AG04449 (cell line): ENCODE measurements at regions not wholly inside any gene's neighbourhood (a gene's known extent, or its start where the extent isn't known, plus 50 kb on each side); places are given as distances from the start of the nearest gene placed in this dataset.

Experiments
- CTCF ChIA-PET: fragments of 350-600 bp; formaldehyde crosslinking; extraction: SDS; loops from one replicate; lab custom pipeline; 2021; ENCODE audit warnings: antibody characterized with exemption; lab: Yijun Ruan, JAX
- POLR2A ChIA-PET: fragments of 400-600, 350-600 bp; formaldehyde crosslinking; extraction: SDS; loops from one replicate; lab custom pipeline; 2020; ENCODE audit warnings: antibody characterized with exemption, inconsistent platforms; lab: Yijun Ruan, JAX
- DNase-seq: peaks from one replicate; pipeline ENCODE4 v3.0.0-alpha.2; 2010; ENCODE audit warnings: low read depth, low spot score
- H3K4me3 ChIP-seq: 2 replicates; pipeline ENCODE4 v1.5.1; 2011; ENCODE audit warnings: low read depth, mild to moderate bottlenecking, control low read depth, low read length
- TF ChIP-seq, protein P1 (sequence below): IDR thresholded peaks from one replicate; pipeline ENCODE4 v1.5.1; 2011; ENCODE audit warnings: mild to moderate bottlenecking, moderate library complexity, low read length, control low read depth, inconsistent platforms; ENCODE audit not compliant: insufficient read depth; ENCODE audit errors: missing control alignments

DNA sequence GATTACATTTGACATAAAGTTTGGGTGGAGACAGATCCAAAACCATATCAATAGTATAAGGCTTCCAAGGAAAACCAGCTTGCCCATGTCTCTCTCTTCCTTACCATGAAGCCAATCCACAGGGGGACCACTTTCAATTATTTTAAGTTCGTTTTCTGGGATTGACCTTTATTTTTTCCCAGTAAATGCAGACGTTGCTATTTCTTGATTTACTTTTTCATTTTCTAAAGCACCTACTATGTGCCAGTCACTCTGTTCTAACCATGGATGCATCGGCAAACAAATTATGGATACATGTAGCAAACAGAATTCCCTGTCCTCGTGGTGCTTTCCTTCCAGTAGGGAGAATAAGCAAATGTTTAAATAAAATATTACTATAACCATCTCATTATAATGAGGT, 65.8 kb upstream of the KCNA1 start:
- TF ChIP-seq, protein P1, sequence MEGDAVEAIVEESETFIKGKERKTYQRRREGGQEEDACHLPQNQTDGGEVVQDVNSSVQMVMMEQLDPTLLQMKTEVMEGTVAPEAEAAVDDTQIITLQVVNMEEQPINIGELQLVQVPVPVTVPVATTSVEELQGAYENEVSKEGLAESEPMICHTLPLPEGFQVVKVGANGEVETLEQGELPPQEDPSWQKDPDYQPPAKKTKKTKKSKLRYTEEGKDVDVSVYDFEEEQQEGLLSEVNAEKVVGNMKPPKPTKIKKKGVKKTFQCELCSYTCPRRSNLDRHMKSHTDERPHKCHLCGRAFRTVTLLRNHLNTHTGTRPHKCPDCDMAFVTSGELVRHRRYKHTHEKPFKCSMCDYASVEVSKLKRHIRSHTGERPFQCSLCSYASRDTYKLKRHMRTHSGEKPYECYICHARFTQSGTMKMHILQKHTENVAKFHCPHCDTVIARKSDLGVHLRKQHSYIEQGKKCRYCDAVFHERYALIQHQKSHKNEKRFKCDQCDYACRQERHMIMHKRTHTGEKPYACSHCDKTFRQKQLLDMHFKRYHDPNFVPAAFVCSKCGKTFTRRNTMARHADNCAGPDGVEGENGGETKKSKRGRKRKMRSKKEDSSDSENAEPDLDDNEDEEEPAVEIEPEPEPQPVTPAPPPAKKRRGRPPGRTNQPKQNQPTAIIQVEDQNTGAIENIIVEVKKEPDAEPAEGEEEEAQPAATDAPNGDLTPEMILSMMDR = no peak
- ChIA-PET POLR2A (no interaction called here), CTCF (no interaction called here)
- no peak for DNase-seq
- no peak overlapping the region for H3K4me3 ChIP-seq

DNA sequence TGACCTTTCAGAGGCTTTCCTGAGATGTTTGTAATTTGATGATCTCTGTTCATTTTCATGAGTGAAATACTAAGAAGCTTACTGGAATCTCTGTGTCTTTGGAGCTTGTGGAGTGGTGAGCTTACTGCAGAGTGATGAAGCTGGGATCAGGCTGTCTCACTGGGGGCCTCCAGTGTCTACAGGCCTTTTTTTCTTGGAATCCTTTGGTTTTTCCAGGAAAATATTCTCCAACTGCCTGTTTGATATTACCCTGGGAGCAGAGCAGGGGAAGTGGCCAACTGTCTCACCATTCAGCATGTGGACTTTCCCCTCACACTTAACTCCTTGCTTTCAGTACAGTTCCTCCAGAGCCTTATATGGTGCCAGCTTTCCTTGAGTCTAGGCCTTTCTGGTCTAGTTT, 62.0 kb upstream of the KCNA1 start:
- POLR2A ChIA-PET = no interaction called here
- TF ChIP-seq, protein P1 = no peak
- H3K4me3 ChIP-seq = no peak overlapping the region
- CTCF ChIA-PET = interaction anchor here (0.8 to 5.1 kb wide), 6 partner anchors 12 to 187 kb away, joined by 3 to 94 read pairs (median 8); no protein-coding TSS in a partner anchor
- no peak for DNase-seq

DNA sequence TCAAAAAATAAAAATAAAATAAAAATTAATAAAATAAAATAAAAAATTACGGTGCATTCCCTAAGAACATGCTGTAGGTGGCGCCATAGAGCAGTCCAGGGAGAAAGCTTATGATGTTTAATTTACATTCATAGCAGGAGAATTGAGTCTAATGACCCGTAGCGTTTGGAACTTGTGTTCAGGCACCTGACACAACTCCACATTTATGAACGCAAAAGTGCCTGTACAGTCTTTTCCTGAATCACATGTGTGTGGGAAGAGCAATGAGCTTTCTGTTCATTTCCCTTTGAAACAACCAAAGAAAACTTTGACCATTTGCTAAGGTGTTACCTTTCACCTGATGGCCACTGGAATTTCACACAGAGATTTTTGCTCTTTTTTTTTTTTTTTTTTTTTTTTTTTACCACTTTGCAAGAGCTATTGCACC, 60.6 kb upstream of the KCNA1 start:
- no peak overlapping the region for H3K4me3 ChIP-seq
- TF ChIP-seq, protein P1 = peak; percentile 65
- POLR2A ChIA-PET = no interaction called here
- CTCF ChIA-PET = interaction anchor here (0.7 to 5.1 kb wide), 30 partner anchors 8 to 243 kb away, joined by 3 to 94 read pairs (median 4); no protein-coding TSS in a partner anchor
- no peak for DNase-seq

DNA sequence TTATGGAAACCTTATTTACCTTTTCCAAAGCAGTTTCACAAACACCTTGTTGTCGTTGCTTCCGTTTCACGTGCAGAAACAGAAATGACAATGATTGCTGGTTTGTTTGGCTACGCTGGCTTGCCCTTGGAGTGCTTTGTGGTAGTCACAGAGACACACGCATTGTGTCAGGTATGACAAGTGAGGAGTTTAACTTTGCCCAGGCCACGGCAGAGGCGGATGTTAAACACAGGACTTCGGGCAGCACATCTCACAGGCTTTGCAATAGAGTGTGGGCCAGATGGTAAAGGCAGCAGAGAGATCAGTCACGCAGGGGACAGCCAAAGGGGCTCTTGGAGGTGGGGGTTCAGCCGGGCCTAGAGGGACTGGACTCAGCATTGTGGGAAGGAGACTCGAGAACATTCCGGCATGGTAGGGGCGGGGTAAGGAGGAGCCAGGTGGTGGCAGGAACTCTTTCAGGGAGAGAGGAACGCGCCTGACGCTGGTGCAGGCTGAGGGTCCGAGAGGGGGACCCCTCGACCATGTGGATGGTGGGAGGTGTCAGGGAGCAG, 59.8 kb upstream of the KCNA1 start:
- H3K4me3 ChIP-seq = no peak overlapping the region
- DNase-seq = no peak
- ChIA-PET POLR2A (no interaction called here), CTCF (interaction anchor here (0.7 to 5.1 kb wide), 25 partner anchors 9 to 244 kb away, joined by 3 to 94 read pairs (median 4); no protein-coding TSS in a partner anchor)
- TF ChIP-seq, protein P1 = no peak

DNA sequence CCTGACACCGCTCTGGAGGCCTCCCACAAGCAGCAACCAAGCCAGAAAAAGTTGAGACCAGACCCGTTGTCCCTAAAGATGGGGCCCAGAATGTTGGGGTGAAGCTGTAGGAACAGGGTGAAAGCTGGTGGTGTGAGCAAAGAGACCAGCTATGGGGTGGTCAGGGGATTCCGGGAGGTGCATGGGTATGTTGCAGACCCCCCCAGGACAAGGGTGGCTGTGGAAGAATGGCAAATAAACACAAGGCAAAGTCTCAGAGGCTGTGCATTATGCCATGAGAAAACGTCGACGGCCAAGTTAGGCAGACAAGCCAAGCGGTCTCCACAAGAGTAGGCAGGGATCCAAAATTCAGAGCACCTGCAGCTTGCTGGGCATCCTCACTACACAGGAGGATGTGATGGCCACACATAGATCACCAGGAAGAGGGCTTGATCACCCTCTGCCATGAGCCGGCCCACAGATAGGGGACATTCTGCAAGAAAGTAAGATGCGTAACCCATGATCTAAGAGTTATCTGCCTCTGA, 58.8 kb upstream of the KCNA1 start:
- CTCF ChIA-PET = interaction anchor here (0.8 to 1.4 kb wide), 10 partner anchors 8 to 317 kb away, joined by 3 to 6 read pairs (median 3); no protein-coding TSS in a partner anchor
- POLR2A ChIA-PET = no interaction called here
- DNase-seq = no peak
- H3K4me3 ChIP-seq = no peak overlapping the region
- TF ChIP-seq, protein P1 = no peak

DNA sequence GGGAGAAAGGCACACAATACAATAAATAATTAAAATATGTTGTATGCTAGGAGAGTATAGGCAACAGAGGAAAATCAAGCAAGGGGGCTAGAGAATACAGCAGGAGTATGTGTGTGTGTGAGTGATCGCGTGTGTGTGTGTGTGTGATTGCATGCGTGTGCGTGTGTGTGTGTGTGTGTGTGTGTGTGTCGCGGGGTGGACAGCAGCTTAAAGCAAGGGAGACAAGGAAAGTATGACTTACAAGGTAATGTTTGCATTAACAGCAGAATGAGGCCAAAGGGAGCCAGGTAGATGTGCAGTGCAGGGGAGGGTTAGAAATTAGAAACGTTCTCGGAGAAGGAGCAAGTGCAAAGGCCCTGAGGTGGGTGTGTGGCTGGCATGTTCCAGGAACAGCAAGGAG, 57.4 kb upstream of the KCNA1 start:
- ChIA-PET POLR2A (no interaction called here), CTCF (interaction anchor here (7.2 to 11.6 kb wide), 2 partner anchors 145 to 154 kb away, joined by 155 to 351 read pairs; no protein-coding TSS in a partner anchor)
- no peak for DNase-seq
- H3K4me3 ChIP-seq = no peak overlapping the region
- TF ChIP-seq, protein P1 = no peak
